ENCODE measurements at regions not wholly inside any gene's neighbourhood (a gene's known extent, or its start where the extent isn't known, plus 50 kb on each side); places are given as distances from the start of the nearest gene placed in this dataset.

- no peak for TF ChIP-seq EZH2phosphoT487 (IDR thresholded peaks at IDR 0.05; ENCODE audit: unreplicated experiment)
- TF ChIP-seq, protein P1, sequence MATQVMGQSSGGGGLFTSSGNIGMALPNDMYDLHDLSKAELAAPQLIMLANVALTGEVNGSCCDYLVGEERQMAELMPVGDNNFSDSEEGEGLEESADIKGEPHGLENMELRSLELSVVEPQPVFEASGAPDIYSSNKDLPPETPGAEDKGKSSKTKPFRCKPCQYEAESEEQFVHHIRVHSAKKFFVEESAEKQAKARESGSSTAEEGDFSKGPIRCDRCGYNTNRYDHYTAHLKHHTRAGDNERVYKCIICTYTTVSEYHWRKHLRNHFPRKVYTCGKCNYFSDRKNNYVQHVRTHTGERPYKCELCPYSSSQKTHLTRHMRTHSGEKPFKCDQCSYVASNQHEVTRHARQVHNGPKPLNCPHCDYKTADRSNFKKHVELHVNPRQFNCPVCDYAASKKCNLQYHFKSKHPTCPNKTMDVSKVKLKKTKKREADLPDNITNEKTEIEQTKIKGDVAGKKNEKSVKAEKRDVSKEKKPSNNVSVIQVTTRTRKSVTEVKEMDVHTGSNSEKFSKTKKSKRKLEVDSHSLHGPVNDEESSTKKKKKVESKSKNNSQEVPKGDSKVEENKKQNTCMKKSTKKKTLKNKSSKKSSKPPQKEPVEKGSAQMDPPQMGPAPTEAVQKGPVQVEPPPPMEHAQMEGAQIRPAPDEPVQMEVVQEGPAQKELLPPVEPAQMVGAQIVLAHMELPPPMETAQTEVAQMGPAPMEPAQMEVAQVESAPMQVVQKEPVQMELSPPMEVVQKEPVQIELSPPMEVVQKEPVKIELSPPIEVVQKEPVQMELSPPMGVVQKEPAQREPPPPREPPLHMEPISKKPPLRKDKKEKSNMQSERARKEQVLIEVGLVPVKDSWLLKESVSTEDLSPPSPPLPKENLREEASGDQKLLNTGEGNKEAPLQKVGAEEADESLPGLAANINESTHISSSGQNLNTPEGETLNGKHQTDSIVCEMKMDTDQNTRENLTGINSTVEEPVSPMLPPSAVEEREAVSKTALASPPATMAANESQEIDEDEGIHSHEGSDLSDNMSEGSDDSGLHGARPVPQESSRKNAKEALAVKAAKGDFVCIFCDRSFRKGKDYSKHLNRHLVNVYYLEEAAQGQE (IDR thresholded peaks at IDR 0.05; ENCODE audit: unreplicated experiment) = no peak
- TF ChIP-seq ZNF114 (CRISPR knock-in tag; IDR thresholded peaks at IDR 0.05) = no peak
- no peak for TF ChIP-seq STAT1 (IDR thresholded peaks at IDR 0.05; ENCODE audit: unreplicated experiment)
Measured at GRCh38 chr14:105849933-105850626, 323.7 kb downstream of the TMEM121 start (continued).

- Histone ChIP-seq H3K4me1 (ENCODE audit: insufficient read depth) (no peaks in the 10 kb centered on the region), H3F3A (replicated peaks; ENCODE audit: low read depth) (no peaks in the 10 kb centered on the region), H3K36me3 (ENCODE audit: insufficient read depth) (no peaks in the 10 kb centered on the region), H2AFZ (no peak overlapping the region), H3K27ac (ENCODE audit: low read depth) (no peak overlapping the region), H3K79me2 (replicated peaks; ENCODE audit: insufficient read depth) (no peaks in the 10 kb centered on the region), H3K9me2 (ENCODE audit: insufficient read depth) (no peaks in the 10 kb centered on the region), H4K20me1 (replicated peaks; ENCODE audit: insufficient read depth) (no peaks in the 10 kb centered on the region), H3K4me3 (no peak overlapping the region), H3K27me3 (ENCODE audit: insufficient read depth) (no peaks in the 10 kb centered on the region), H3K4me2 (no peak overlapping the region)
- no peak for DNase-seq (ENCODE audit: low spot score)
- H3K4me1 Mint-ChIP-seq = no peaks in the 10 kb centered on the region
- H3K36me3 Mint-ChIP-seq (ENCODE audit: low read depth) = peaks cover 36% of the 10 kb centered on the region
- H3K27me3 Mint-ChIP-seq (ENCODE audit: insufficient read depth, low read depth, poor library complexity) = peaks cover 10% of the 10 kb centered on the region
- H3K9me3 Mint-ChIP-seq = peaks cover 90% of the 10 kb centered on the region
- TF ChIP-seq JUNB (IDR thresholded peaks at IDR 0.05; ENCODE audit: unreplicated experiment) (no peak), EZH2phosphoT487 (IDR thresholded peaks at IDR 0.05; ENCODE audit: unreplicated experiment) (no peak), ZNF331 (CRISPR knock-in tag; IDR thresholded peaks at IDR 0.05; ENCODE audit: low read depth) (no peak)
- TF ChIP-seq, protein P1 (IDR thresholded peaks at IDR 0.05; ENCODE audit: unreplicated experiment) = no peak
- no peak overlapping the region for H3K4me3 Mint-ChIP-seq
- no peak overlapping the region for H3K27ac Mint-ChIP-seq
- no peak for ATAC-seq
Measured at GRCh38 chr14:105850853-105851581, 324.6 kb downstream of the TMEM121 start.
